GM12874 (cell line): ENCODE measurements at regions not wholly inside any gene's neighbourhood (a gene's known extent, or its start where the extent isn't known, plus 50 kb on each side); places are given as distances from the start of the nearest gene placed in this dataset.

ENCODE experiments used
- TF ChIP-seq, protein P1 (sequence below): IDR thresholded peaks from 2 replicates; pipeline ENCODE4 v1.5.1; 2011; ENCODE audit warnings: low read depth, mild to moderate bottlenecking, control low read depth, low read length, moderate library complexity; ENCODE audit not compliant: insufficient read depth

DNA sequence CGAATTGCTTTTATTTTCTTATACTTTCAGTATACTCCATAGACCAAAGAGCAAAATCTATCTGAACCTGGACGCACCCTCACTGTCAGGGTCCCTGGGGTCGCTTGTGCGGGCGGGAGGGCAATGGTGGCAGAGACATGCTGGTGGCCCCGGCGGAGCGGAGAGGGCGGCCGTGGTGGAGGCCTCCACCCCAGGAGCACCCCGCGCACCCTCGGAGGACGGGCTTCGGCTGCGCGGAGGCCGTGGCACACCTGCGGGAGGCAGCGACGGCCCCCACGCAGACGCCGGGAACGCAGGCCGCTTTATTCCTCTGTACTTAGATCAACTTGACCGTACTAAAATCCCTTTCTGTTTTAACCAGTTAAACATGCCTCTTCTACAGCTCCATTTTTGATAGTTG, 1077.4 kb downstream of the BRD1 start:
- TF ChIP-seq, protein P1, sequence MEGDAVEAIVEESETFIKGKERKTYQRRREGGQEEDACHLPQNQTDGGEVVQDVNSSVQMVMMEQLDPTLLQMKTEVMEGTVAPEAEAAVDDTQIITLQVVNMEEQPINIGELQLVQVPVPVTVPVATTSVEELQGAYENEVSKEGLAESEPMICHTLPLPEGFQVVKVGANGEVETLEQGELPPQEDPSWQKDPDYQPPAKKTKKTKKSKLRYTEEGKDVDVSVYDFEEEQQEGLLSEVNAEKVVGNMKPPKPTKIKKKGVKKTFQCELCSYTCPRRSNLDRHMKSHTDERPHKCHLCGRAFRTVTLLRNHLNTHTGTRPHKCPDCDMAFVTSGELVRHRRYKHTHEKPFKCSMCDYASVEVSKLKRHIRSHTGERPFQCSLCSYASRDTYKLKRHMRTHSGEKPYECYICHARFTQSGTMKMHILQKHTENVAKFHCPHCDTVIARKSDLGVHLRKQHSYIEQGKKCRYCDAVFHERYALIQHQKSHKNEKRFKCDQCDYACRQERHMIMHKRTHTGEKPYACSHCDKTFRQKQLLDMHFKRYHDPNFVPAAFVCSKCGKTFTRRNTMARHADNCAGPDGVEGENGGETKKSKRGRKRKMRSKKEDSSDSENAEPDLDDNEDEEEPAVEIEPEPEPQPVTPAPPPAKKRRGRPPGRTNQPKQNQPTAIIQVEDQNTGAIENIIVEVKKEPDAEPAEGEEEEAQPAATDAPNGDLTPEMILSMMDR = no peak

- TF ChIP-seq, protein P1 = no peak
Observed at GRCh38 chr22:48749555-48750227, 1078.0 kb downstream of the BRD1 start.

GRCh38 chr22:48748860-48749554, 1078.7 kb downstream of the BRD1 start:
- TF ChIP-seq, protein P1 = no peak

GRCh38 chr22:48748113-48748859, 1079.4 kb downstream of the BRD1 start:
- TF ChIP-seq, protein P1 = no peak

- TF ChIP-seq, protein P1 = no peak
Observed at GRCh38 chr22:48746789-48747425, 1080.8 kb downstream of the BRD1 start.

DNA sequence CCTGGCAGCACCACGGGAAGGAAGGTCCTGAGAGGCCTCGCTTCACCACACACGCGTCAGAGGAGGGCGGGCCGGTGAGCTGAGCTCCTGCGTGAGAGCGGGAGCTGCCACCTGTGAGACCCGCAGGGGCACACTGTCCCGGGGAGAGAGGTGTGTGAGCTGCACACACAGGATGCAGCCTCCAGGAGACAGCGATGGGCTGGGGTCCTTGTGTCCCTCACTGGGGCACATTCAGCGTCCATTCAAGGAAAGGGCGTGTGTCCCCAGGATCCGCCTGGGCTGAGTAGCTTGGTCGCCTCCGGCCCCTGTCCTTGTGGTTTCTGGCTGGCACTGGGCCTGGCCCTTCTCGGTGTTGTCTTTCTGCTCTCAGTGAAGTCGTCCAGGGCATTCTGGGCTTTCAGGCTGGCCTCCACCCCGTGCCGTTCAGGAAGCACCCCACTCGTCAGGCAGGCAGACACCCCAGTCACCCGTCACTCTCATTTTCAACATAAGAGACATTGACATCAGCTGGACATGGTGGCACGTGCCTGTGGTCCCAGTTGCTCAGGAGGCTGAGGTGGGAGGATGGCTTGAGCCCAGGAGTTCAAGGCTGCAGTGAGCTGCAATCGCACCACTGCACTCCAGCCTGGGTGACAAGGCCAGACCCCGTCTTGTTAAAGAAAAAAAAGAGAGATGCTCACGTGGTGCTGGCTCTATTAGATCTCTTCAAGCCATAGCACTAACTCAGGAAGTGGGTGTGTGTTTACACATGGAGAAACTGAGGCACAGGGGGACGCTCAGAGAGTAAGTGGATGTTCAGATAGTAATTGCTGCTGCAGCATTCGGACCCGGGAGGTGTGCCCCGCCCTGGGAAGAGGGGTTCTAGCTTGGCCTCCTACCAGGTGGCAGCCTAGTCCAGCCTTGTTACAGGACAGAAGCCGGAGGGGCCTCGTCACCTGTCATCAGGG, 1081.6 kb downstream of the BRD1 start:
- TF ChIP-seq, protein P1 = no peak
